Sigmoid colon (tissue), 4 donors: ENCODE measurements at regions not wholly inside any gene's neighbourhood (a gene's known extent, or its start where the extent isn't known, plus 50 kb on each side); places are given as distances from the start of the nearest gene placed in this dataset.

Source experiments
- CTCF ChIP-seq, 4 experiments: fragments of 450-650 bp in 3 of 4; fragments of 200-600 bp in 1 of 4; IDR thresholded peaks; one replicate each; pipeline ENCODE4 v1.5.1; 2016 to 2019; ENCODE audit warnings: antibody characterized with exemption in 4 of 4, mild to moderate bottlenecking in 3 of 4, moderate library complexity in 2 of 4
- EP300 ChIP-seq, 4 donors: sonication (generic); formaldehyde crosslinking; IDR thresholded peaks; one replicate each; pipeline ENCODE4 v1.6.1; 2017; ENCODE audit warnings: antibody characterized with exemption in 4 of 4
- POLR2A ChIP-seq, 2 donors: fragments of 450-650 bp; IDR thresholded peaks; one replicate each; pipeline ENCODE4 v1.6.1; 2016; ENCODE audit warnings: antibody characterized with exemption in 2 of 2, mild to moderate bottlenecking in 2 of 2, moderate library complexity in 2 of 2
- POLR2AphosphoS5 ChIP-seq, 4 donors: sonication (generic); formaldehyde crosslinking; IDR thresholded peaks; one replicate each; pipeline ENCODE4 v1.6.1; 2017; ENCODE audit warnings: antibody characterized with exemption in 4 of 4

DNA sequence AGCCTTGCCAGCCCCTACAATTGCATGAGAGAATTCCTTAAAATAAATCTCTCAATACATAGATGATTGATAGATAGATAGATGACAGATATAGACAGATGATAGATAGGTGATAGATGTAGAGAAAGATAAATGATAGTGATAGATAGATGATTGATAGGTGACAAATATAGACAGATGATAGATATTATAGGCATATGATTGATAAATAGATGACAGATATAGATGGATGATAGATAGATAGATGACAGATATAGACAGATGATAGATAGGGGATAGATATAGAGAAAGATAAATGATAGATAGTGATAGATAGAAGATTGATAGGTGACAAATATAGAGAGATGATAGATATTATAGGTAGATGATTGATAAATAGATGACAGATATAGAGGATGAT lies 564.6 kb downstream of the ETS1 start:
- no peak for TF ChIP-seq CTCF (IDR thresholded peaks at IDR 0.05)
- no peak for TF ChIP-seq POLR2AphosphoS5 (IDR thresholded peaks at IDR 0.05)
- TF ChIP-seq EP300 (IDR thresholded peaks at IDR 0.05): no peak
- no peak for TF ChIP-seq POLR2A (IDR thresholded peaks at IDR 0.05)
